8988T (cell line): ENCODE measurements at regions not wholly inside any gene's neighbourhood (a gene's known extent, or its start where the extent isn't known, plus 50 kb on each side); places are given as distances from the start of the nearest gene placed in this dataset.
"Not testable (repeated sequence)": the region's sequence is repeated elsewhere in the genome, so short reads cannot be mapped to it uniquely, and the experiment has no call there.

Experiments used
- DNase-seq: peaks from one replicate; pipeline ENCODE4 v3.0.0; 2011

DNA sequence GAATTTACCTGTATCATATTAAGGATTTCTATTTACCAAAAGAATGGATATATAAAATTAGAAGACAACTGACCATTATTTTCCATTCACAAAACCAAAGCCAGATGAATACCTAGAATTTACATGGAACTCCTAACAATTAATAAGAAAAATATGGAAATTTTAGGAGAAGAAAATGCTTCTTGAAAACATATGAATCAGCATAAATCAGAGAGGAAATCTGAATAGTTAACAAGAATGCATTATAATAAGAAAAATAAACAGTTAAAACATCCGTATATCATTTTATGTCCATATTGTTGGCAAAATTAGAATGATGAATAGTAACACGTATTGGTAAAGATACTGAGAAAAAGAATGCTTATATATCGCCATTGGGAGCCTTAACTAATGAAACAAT is 505.5 kb downstream of the NEBL start:
- DNase-seq = no peak

GRCh38 chr10:20381761-20382160 is 515.4 kb downstream of the NEBL start:
- no peak for DNase-seq

GRCh38 chr10:20380401-20380800 is 516.7 kb downstream of the NEBL start:
- no peak for DNase-seq

- DNase-seq = no peak
These were observed 524.4 kb downstream of the NEBL start for GRCh38 chr10:20372748-20373147.

DNA sequence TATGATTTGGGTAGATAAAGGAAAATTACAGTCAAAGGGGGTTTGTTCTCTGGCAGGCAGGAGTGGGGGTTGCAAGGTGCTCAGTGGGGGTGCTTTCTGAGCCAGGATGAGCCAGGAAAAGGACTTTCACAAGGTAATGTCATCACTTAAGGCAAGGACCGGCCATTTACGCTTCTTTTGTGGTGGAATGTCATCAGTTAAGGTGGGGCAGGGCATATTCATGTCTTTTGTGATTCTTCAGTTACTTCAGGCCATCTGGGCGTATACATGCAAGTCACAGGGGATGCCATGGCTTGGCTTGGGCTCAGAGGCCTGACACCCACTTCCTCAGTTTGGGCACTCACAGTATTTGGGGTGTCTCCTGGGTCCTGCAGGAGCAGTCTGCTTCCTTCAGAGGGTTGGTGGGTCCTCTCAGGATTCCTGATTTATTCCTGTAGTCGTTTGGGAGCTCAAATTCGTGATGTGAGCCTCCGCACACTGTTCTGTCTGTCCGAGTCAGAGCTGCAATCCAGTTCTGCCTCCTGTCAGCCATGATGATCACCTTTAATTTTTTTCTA is 526.1 kb downstream of the NEBL start:
- DNase-seq = not testable (repeated sequence)

DNA sequence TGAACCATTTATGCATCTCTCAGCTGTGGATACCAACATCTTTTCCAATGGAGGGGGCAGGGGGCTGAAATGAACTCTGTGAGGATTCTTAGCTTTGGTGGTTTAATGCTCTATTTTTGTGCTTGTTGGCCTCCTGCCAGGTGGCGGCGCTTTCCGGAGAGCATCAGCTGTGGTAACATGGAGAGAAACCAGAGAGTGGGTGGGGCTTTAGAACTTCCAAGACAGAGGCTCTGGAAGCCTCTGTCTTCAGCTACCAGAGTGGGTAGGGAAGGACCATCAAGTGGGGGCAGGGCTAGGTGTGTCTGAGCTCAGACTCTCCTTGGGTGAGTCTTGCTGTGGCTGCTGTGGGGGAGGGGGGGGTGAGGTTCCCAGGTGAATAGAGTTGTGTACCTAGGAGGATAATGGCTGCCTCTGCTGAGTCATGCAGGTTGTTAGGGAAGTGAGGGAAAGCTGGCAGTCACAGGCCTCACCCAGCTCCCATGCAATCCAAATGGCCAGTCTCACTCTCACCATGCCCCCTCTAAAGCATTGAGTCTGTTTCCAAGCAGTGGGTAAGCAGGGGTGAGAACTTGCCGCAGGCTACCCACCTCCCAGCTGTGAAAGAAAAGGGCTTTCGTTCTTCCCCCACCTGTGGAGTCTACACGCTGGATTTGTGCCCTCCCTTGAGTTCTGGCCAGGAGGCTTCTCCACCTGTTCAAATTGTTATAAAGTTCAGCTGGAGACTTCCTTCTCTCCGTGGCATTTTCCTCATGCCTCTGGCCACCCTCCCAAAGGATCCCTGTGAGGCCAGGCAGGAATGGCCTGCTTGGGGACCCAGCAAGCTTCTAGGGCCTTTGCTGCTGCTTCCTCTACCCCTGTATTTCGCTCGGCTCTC is 527.0 kb downstream of the NEBL start:
- DNase-seq = no peak

DNA sequence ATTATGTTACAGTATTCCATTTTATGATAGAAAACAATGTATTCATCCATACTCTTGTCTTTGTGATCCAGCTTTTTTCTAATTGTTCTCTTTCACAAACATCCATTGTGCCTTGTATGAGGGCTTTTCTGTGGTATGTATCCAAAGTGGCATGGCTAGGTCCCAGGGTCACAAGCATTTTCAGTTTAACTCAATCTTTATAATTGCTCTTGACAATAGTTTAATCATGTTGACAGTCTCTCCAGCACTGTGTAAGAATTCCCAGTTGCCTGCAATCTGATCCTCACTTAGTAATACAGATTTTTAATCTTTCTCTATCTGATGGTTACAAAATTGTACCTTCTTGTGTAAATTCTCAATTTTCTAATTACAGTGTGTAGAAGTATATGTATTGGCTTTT is 533.4 kb downstream of the NEBL start:
- no peak for DNase-seq

- DNase-seq = no peak
These were observed 539.7 kb downstream of the PLXDC2 start for GRCh38 chr10:20355915-20356314.

- no peak for DNase-seq
These were observed 538.8 kb downstream of the PLXDC2 start for GRCh38 chr10:20355011-20355410.

GRCh38 chr10:20354166-20354565 is 537.9 kb downstream of the PLXDC2 start:
- no peak for DNase-seq

- no peak for DNase-seq
These were observed 534.3 kb downstream of the PLXDC2 start for GRCh38 chr10:20350509-20350908.

GRCh38 chr10:20343036-20343435 is 526.8 kb downstream of the PLXDC2 start:
- DNase-seq = no peak
